Tibial artery (tissue), 4 donors: ENCODE measurements at regions not wholly inside any gene's neighbourhood (a gene's known extent, or its start where the extent isn't known, plus 50 kb on each side); places are given as distances from the start of the nearest gene placed in this dataset.

ENCODE experiments used
- DNase-seq, 2 donors: peaks; one replicate each; pipeline ENCODE4 v3.0.0-alpha.2; 2019
- H3K27ac ChIP-seq, 2 donors: fragments of 200-600 bp; sonication (generic) in 1 of 2; 1 replicate in 1 of 2; 2 replicates in 1 of 2; pipeline ENCODE4 v1.5.1; 2018 to 2019; ENCODE audit warnings: mild to moderate bottlenecking in 1 of 2
- H3K27me3 ChIP-seq, 2 donors: fragments of 200-600 bp; sonication (generic) in 1 of 2; one replicate each; pipeline versions ENCODE4 v1.5.1 to v1.6.0; 2016 to 2019
- H3K36me3 ChIP-seq, 3 donors: fragments of 200-600 bp; sonication (generic) in 2 of 3; one replicate each; pipeline ENCODE4 v1.5.1; 2016 to 2019; ENCODE audit warnings: mild to moderate bottlenecking in 2 of 3
- H3K4me1 ChIP-seq, 4 donors: fragments of 200-600 bp; sonication (generic) in 2 of 4; 1 replicate in 3 of 4; 2 replicates in 1 of 4; pipeline ENCODE4 v1.5.1; 2016 to 2019
- H3K4me3 ChIP-seq, 2 donors: fragments of 200-600 bp; sonication (generic) in 1 of 2; 1 replicate in 1 of 2; 2 replicates in 1 of 2; pipeline ENCODE4 v1.5.1; 2018 to 2019; ENCODE audit warnings: mild to moderate bottlenecking in 2 of 2
- H3K9me3 ChIP-seq, 3 donors: fragments of 200-600 bp; sonication (generic) in 1 of 3; one replicate each; pipeline ENCODE4 v1.5.1; 2016 to 2019
- intact Hi-C: fragments of 100-400 bp; cut with DNase I; formaldehyde crosslinking; loops from one replicate; pipeline ENCODE4 v1.15.0; 2023; ENCODE audit warnings: low total_unique reads
- TF ChIP-seq, protein P1 (sequence below), 2 experiments: fragments of 200-600 bp in 1 of 2; fragments of 450-650 bp in 1 of 2; IDR thresholded peaks; one replicate each; pipeline ENCODE4 v1.5.1; 2017 to 2019; ENCODE audit warnings: antibody characterized with exemption in 2 of 2, mild to moderate bottlenecking in 1 of 2, moderate library complexity in 1 of 2

DNA sequence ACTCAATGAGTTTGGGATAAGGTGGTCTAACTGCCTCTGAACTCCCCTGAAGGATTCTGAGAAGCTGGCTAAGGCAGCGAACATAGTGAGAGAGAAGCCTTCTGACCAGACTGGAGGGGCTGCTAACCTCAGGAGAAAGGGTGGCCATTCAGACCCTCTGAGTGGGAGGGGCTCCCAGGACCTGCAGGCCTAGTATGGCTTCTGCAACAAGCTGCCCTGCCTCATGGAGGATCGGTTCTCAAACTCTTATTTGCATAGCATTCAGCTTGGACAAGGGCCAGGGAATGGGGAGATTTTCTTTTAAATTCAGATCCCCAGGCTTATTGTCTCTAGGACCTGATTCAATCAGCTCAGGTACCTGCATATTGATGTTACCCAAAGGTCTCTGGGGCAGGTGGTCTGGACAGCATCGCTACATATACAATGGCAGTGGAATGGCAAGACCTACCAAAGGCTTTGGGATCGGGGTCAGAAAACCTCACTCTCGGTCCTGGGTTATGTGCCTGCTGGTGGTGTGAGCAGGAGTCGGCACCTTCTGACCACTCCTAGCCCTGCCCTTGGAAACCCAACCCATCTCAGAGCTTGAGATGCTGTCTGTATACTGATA, 599.1 kb downstream of the BRD1 start:
- DNase-seq = no peak
- H3K27ac ChIP-seq = no peak overlapping the region
- no peak overlapping the region for H3K4me3 ChIP-seq
- H3K36me3 ChIP-seq = no peaks in the 10 kb centered on the region
- intact Hi-C loops = no loop called here
- TF ChIP-seq, protein P1, sequence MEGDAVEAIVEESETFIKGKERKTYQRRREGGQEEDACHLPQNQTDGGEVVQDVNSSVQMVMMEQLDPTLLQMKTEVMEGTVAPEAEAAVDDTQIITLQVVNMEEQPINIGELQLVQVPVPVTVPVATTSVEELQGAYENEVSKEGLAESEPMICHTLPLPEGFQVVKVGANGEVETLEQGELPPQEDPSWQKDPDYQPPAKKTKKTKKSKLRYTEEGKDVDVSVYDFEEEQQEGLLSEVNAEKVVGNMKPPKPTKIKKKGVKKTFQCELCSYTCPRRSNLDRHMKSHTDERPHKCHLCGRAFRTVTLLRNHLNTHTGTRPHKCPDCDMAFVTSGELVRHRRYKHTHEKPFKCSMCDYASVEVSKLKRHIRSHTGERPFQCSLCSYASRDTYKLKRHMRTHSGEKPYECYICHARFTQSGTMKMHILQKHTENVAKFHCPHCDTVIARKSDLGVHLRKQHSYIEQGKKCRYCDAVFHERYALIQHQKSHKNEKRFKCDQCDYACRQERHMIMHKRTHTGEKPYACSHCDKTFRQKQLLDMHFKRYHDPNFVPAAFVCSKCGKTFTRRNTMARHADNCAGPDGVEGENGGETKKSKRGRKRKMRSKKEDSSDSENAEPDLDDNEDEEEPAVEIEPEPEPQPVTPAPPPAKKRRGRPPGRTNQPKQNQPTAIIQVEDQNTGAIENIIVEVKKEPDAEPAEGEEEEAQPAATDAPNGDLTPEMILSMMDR (IDR thresholded peaks at IDR 0.05) = no peak
- peaks cover 0 to 8% of the 10 kb centered on the region in 2 donors for H3K27me3 ChIP-seq
- no peaks in the 10 kb centered on the region for H3K9me3 ChIP-seq
- no peaks in the 10 kb centered on the region for H3K4me1 ChIP-seq

DNA sequence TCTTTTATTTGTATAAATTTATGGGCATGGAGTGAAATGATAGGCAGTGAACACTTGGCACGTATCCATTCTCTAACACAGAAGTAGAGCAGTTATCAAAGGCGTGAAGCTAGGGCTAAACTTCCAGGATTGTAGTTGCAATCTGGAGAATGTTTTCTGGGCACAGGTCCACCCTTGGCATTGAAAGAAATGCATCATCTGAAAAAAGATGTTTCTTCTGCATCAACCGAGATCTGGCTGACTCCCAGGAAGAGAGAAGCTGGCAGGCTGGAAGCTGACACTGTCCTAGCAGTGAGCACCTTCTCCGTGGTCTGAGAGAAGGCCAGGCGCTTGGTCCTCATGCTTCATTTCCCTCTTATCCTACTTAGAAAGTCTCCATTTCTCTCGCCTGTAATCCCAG, 600.0 kb downstream of the BRD1 start:
- Histone ChIP-seq H3K4me3 (no peak overlapping the region), H3K36me3 (no peaks in the 10 kb centered on the region), H3K4me1 (no peaks in the 10 kb centered on the region), H3K27ac (no peak overlapping the region), H3K27me3 (peaks cover 0 to 7% of the 10 kb centered on the region in 2 donors), H3K9me3 (no peaks in the 10 kb centered on the region)
- peak; percentile 4 to 31 for DNase-seq
- TF ChIP-seq, protein P1 (IDR thresholded peaks at IDR 0.05) = no peak
- intact Hi-C loops = no loop called here

DNA sequence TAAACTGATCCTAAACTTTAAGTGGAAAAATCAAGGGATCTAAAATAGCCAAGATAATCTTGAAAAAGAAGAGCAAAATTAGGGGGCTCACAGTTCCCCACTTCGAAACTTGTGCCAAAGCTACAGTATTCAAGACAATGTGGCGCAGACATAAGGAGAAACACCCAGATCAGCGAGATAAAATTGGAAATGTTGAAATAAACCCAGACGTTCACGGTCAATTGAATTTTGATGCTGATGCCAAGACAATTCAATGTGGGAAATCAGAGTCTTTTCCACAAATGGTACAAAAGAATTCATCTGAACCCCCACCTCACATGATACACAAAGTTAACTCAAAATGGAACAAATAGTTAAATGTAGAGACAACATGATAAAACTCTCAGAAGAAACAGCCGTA, 601.6 kb downstream of the BRD1 start:
- Histone ChIP-seq H3K27me3 (no peaks in the 10 kb centered on the region), H3K4me1 (no peaks in the 10 kb centered on the region), H3K36me3 (no peaks in the 10 kb centered on the region), H3K27ac (no peak overlapping the region), H3K9me3 (no peaks in the 10 kb centered on the region), H3K4me3 (no peak overlapping the region)
- intact Hi-C loops = no loop called here
- DNase-seq = no peak
- TF ChIP-seq, protein P1 (IDR thresholded peaks at IDR 0.05) = no peak

DNA sequence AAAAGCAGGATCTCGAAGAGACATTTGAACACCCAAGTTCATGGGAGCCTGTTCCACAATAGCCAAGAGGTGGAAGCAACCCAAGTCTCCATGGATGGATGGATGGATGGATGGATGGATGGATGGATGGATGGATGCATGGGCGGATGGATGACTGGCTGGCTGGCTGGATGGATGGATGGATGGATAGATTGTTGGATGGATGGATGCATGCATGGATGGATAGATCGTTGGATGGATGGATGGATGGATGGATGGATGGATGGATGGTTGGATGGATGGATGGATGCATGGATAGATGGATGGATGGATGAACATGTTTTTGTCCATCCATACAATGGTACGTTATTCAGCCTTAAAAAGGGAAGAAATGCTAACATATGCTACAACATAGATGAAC, 603.4 kb downstream of the BRD1 start:
- intact Hi-C loops = no loop called here
- Histone ChIP-seq H3K9me3 (no peaks in the 10 kb centered on the region), H3K27me3 (no peaks in the 10 kb centered on the region), H3K4me1 (no peaks in the 10 kb centered on the region), H3K36me3 (no peaks in the 10 kb centered on the region), H3K27ac (no peak overlapping the region), H3K4me3 (no peak overlapping the region)
- TF ChIP-seq, protein P1 (IDR thresholded peaks at IDR 0.05) = no peak
- DNase-seq = no peak

DNA sequence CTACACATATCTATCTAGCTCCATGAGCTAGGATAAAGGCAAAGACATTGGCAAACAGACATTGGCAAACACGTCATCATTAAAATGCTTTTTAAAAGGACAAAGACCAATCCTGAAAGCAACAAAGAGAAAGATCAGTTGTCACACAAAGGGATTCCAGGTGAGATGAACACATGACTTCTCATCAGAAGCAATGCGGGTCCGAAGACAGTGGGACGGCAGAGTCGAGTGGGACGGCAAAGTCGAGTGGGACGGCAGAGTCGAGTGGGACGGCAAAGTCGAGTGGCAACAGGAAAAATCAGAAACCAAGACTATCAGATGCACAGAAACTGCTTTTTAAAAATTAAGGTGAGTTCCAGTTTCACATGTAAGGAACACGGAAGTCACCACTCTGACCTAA, 609.5 kb downstream of the BRD1 start:
- TF ChIP-seq, protein P1 (IDR thresholded peaks at IDR 0.05) = no peak
- Histone ChIP-seq H3K36me3 (no peaks in the 10 kb centered on the region), H3K27ac (no peak overlapping the region), H3K4me3 (no peak overlapping the region), H3K27me3 (peaks cover 0 to 6% of the 10 kb centered on the region in 2 donors), H3K4me1 (no peaks in the 10 kb centered on the region), H3K9me3 (peaks cover 0 to 12% (median 2%) of the 10 kb centered on the region in 3 donors)
- intact Hi-C loops = no loop called here
- DNase-seq = no peak

GRCh38 chr22:49216579-49216978, 611.1 kb downstream of the BRD1 start:
- Histone ChIP-seq H3K27ac (no peak overlapping the region), H3K27me3 (peaks cover 0 to 6% of the 10 kb centered on the region in 2 donors), H3K4me1 (no peaks in the 10 kb centered on the region), H3K36me3 (no peaks in the 10 kb centered on the region), H3K9me3 (peaks cover 0 to 12% (median 2%) of the 10 kb centered on the region in 3 donors), H3K4me3 (no peak overlapping the region)
- TF ChIP-seq, protein P1 (IDR thresholded peaks at IDR 0.05) = no peak
- intact Hi-C loops = no loop called here
- DNase-seq = peak; percentile 2 to 17
